Natural killer cell (primary cell): ENCODE measurements at regions not wholly inside any gene's neighbourhood (a gene's known extent, or its start where the extent isn't known, plus 50 kb on each side); places are given as distances from the start of the nearest gene placed in this dataset.

Experiments used
- ATAC-seq, 3 donors: fragments of 150-1000 bp in 2 of 3; fragments of 200-7000 bp in 1 of 3; cut with Tn5 transposase; 1 replicate in 1 of 3; 2 replicates in 2 of 3; pipeline ENCODE4 v1.10.0; 2021; ENCODE audit warnings: mild to moderate bottlenecking in 2 of 3, moderate library complexity in 2 of 3
- DNase-seq, 2 donors: peaks; one replicate each; pipeline versions ENCODE4 v3.0.0 to v3.0.0-alpha.2; 2013 to 2021; ENCODE audit warnings: mixed read lengths in 1 of 2
- H3K27ac ChIP-seq: one replicate; pipeline ENCODE4 v1.5.1; 2013; ENCODE audit warnings: mild to moderate bottlenecking, low read length
- H3K27me3 ChIP-seq: one replicate; pipeline ENCODE4 v1.6.1; 2013; ENCODE audit warnings: low read length; ENCODE audit not compliant: control insufficient read depth, insufficient read depth
- H3K36me3 ChIP-seq: one replicate; pipeline ENCODE4 v1.6.1; 2013; ENCODE audit warnings: low read length; ENCODE audit not compliant: control insufficient read depth, insufficient read depth
- H3K4me1 ChIP-seq: one replicate; pipeline ENCODE4 v1.6.1; 2013; ENCODE audit warnings: low read length; ENCODE audit not compliant: control insufficient read depth, insufficient read depth
- H3K4me3 ChIP-seq: one replicate; pipeline ENCODE4 v1.5.1; 2013; ENCODE audit warnings: low read length
- H3K9me3 ChIP-seq: one replicate; pipeline ENCODE4 v1.6.1; 2013; ENCODE audit warnings: low read length; ENCODE audit not compliant: control insufficient read depth, insufficient read depth
- H3K27ac Mint-ChIP-seq, 2 donors: one replicate each; pipeline ENCODE4 v1.8.0; 2022; ENCODE audit warnings: mild to moderate bottlenecking in 2 of 2, mixed read lengths in 2 of 2, moderate library complexity in 1 of 2
- H3K27me3 Mint-ChIP-seq, 2 donors: one replicate each; pipeline ENCODE4 v1.8.0; 2022; ENCODE audit warnings: low read depth in 2 of 2, mixed read lengths in 2 of 2
- H3K36me3 Mint-ChIP-seq: one replicate; pipeline ENCODE4 v1.8.0; 2022; ENCODE audit warnings: mixed read lengths
- H3K4me1 Mint-ChIP-seq, 2 donors: one replicate each; pipeline ENCODE4 v1.8.0; 2022; ENCODE audit warnings: mixed read lengths in 2 of 2
- H3K4me3 Mint-ChIP-seq: one replicate; pipeline ENCODE4 v1.8.0; 2022; ENCODE audit warnings: mild to moderate bottlenecking, moderate library complexity, mixed read lengths
- H3K9me3 Mint-ChIP-seq, 2 donors: one replicate each; pipeline ENCODE4 v1.8.0; 2022; ENCODE audit warnings: mixed read lengths in 2 of 2
- WGBS: methylation state at CpG from one replicate; pipeline ENCODE4 v1.1.7; 2013; ENCODE audit warnings: missing lambda C conversion rate; ENCODE audit not compliant: insufficient coverage; 5-methylcytosine and 5-hydroxymethylcytosine counted together
- intact Hi-C: fragments of 100-400 bp; cut with micrococcal nuclease; formaldehyde crosslinking; loops from one replicate; pipeline ENCODE4 v1.14.2; 2022
- TF ChIP-seq, protein P1 (sequence below): fragments of 200-600 bp; IDR thresholded peaks from one replicate; pipeline ENCODE4 v1.8.0; 2022; ENCODE audit warnings: antibody characterized with exemption

DNA sequence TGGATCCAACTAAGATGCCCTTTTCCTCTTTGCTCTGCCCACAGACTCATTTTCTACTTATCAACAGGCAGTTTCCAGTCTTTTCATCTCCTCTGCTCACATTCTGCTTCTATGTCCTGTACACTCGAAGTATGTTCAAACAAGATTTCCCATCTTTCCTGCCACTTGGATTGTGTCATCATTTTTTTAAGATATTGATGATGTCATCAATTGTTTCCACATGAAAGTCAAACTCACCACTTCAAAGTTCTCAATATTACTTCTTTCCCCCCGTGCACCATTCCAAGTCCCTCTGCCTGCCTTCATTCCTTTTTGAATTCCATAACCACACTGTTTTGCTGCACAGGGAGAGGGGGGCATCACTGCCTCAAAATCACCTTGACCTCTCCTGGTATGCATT is 175.0 kb upstream of the RFX3 start:
- Mint-ChIP-seq H3K9me3 (no peaks in the 10 kb centered on the region), H3K4me1 (no peaks in the 10 kb centered on the region), H3K27ac (no peak overlapping the region), H3K4me3 (no peak overlapping the region), H3K27me3 (peaks cover 6 to 37% of the 10 kb centered on the region in 2 donors), H3K36me3 (no peaks in the 10 kb centered on the region)
- no peaks in the 10 kb centered on the region for H3K4me1 ChIP-seq
- no peaks in the 10 kb centered on the region for H3K27me3 ChIP-seq
- no peak for DNase-seq
- no peaks in the 10 kb centered on the region for H3K36me3 ChIP-seq
- no peak overlapping the region for H3K27ac ChIP-seq
- intact Hi-C loops: no loop called here
- TF ChIP-seq, protein P1, sequence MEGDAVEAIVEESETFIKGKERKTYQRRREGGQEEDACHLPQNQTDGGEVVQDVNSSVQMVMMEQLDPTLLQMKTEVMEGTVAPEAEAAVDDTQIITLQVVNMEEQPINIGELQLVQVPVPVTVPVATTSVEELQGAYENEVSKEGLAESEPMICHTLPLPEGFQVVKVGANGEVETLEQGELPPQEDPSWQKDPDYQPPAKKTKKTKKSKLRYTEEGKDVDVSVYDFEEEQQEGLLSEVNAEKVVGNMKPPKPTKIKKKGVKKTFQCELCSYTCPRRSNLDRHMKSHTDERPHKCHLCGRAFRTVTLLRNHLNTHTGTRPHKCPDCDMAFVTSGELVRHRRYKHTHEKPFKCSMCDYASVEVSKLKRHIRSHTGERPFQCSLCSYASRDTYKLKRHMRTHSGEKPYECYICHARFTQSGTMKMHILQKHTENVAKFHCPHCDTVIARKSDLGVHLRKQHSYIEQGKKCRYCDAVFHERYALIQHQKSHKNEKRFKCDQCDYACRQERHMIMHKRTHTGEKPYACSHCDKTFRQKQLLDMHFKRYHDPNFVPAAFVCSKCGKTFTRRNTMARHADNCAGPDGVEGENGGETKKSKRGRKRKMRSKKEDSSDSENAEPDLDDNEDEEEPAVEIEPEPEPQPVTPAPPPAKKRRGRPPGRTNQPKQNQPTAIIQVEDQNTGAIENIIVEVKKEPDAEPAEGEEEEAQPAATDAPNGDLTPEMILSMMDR: no peak
- H3K4me3 ChIP-seq: no peak overlapping the region
- no peak for ATAC-seq
- 87% methylated on average over 2 of the region's 2 CpGs for WGBS
- no peaks in the 10 kb centered on the region for H3K9me3 ChIP-seq

DNA sequence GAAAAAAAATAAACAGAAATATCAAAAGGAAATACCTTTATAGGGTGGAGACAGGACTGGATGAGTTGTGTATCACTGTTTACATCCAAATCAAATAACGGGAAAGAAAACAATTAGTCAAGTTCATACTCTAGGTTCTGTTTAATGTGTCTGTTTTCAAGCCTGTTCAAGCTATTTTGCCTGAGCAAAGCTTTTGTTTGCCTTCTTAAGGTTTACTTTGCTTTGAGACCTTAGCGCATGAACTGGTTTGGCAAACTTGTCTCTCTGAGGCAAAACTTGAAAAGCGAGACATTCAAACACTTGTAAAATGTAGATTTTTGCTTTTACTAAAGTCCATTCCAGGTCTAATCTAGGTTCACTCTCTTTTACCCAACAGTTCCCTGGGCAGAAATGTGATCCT is 174.1 kb upstream of the RFX3 start:
- no peak overlapping the region for H3K4me3 Mint-ChIP-seq
- no peak overlapping the region for H3K27ac Mint-ChIP-seq
- Histone ChIP-seq H3K27ac (no peak overlapping the region), H3K9me3 (no peaks in the 10 kb centered on the region), H3K4me3 (no peak overlapping the region), H3K4me1 (no peaks in the 10 kb centered on the region), H3K27me3 (no peaks in the 10 kb centered on the region), H3K36me3 (no peaks in the 10 kb centered on the region)
- ATAC-seq (no peak), DNase-seq (no peak)
- H3K4me1 Mint-ChIP-seq: no peaks in the 10 kb centered on the region
- TF ChIP-seq, protein P1: no peak
- intact Hi-C loops: no loop called here
- 95% methylated on average over 3 of the region's 3 CpGs for WGBS
- H3K9me3 Mint-ChIP-seq: no peaks in the 10 kb centered on the region
- peaks cover 6 to 37% of the 10 kb centered on the region in 2 donors for H3K27me3 Mint-ChIP-seq
- no peaks in the 10 kb centered on the region for H3K36me3 Mint-ChIP-seq

DNA sequence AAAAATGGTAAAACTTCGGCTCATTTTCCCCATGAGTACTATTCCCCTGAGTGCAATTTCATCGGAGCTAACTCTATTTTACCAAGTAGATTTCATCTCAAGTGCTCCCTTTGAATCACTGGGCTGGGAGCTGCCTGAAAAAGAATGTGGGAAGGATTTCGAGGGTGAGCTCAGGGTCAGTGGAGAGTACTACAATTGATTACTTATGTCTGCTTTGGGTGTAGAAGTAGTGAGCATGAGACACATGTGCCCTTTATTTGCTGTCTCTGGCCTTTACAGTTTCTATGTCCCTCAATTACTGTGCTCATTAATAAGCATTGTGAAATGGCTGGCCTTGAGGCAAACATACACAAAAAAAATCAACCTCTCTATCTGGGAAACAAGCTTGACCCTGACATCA is 172.7 kb upstream of the RFX3 start:
- Histone ChIP-seq H3K27me3 (no peaks in the 10 kb centered on the region), H3K27ac (no peak overlapping the region), H3K4me1 (no peaks in the 10 kb centered on the region), H3K4me3 (no peak overlapping the region), H3K36me3 (no peaks in the 10 kb centered on the region), H3K9me3 (no peaks in the 10 kb centered on the region)
- WGBS: 94% methylated on average over 3 of the region's 3 CpGs
- H3K4me3 Mint-ChIP-seq: no peak overlapping the region
- H3K27ac Mint-ChIP-seq: no peak overlapping the region
- no peaks in the 10 kb centered on the region for H3K4me1 Mint-ChIP-seq
- intact Hi-C loops: no loop called here
- no peak for ATAC-seq
- DNase-seq: no peak
- H3K27me3 Mint-ChIP-seq: peaks cover 6 to 37% of the 10 kb centered on the region in 2 donors
- H3K9me3 Mint-ChIP-seq: no peaks in the 10 kb centered on the region
- TF ChIP-seq, protein P1: no peak
- H3K36me3 Mint-ChIP-seq: no peaks in the 10 kb centered on the region

GRCh38 chr9:3698076-3698475 is 172.3 kb upstream of the RFX3 start:
- Histone ChIP-seq H3K9me3 (no peaks in the 10 kb centered on the region), H3K36me3 (no peaks in the 10 kb centered on the region), H3K27me3 (no peaks in the 10 kb centered on the region), H3K4me3 (no peak overlapping the region), H3K4me1 (no peaks in the 10 kb centered on the region), H3K27ac (no peak overlapping the region)
- WGBS: 88% methylated on average over 3 of the region's 3 CpGs
- intact Hi-C loops: no loop called here
- Mint-ChIP-seq H3K9me3 (no peaks in the 10 kb centered on the region), H3K4me3 (no peak overlapping the region), H3K36me3 (no peaks in the 10 kb centered on the region), H3K4me1 (no peaks in the 10 kb centered on the region), H3K27ac (no peak overlapping the region), H3K27me3 (peaks cover 5 to 34% of the 10 kb centered on the region in 2 donors)
- TF ChIP-seq, protein P1: no peak
- DNase-seq: no peak
- no peak for ATAC-seq
